ENCODE measurements at regions not wholly inside any gene's neighbourhood (a gene's known extent, or its start where the extent isn't known, plus 50 kb on each side); places are given as distances from the start of the nearest gene placed in this dataset.

- H3K27ac ChIP-seq (ENCODE audit: low read depth, low read length): no peak overlapping the region
- no peaks in the 10 kb centered on the region for H3K27me3 ChIP-seq (ENCODE audit: low read length)
- no peaks in the 10 kb centered on the region for H3K9me2 ChIP-seq (replicated peaks; ENCODE audit: insufficient read depth, low read length)
- no peaks in the 10 kb centered on the region for H3K79me2 ChIP-seq (ENCODE audit: insufficient read depth, low read length)
- no peak overlapping the region for H3K9ac ChIP-seq (ENCODE audit: low read length)
- no peak overlapping the region for H3K4me2 ChIP-seq (ENCODE audit: low read depth, low read length, poor library complexity, severe bottlenecking)
- no peaks in the 10 kb centered on the region for H3K36me3 ChIP-seq (ENCODE audit: low read length)
- no peak overlapping the region for H3K4me3 ChIP-seq (ENCODE audit: insufficient read depth, low read length, poor library complexity, severe bottlenecking)
- no peak overlapping the region for H2AFZ ChIP-seq (ENCODE audit: low read depth, low read length, severe bottlenecking)
- no peaks in the 10 kb centered on the region for H4K20me1 ChIP-seq (ENCODE audit: low read depth, low read length)
- H3F3A ChIP-seq (ENCODE audit: insufficient read depth): no peaks in the 10 kb centered on the region
- no peak for TF ChIP-seq CTCF (IDR thresholded peaks at IDR 0.05; ENCODE audit: insufficient read depth, low read length, poor library complexity, severe bottlenecking)
- no peak for TF ChIP-seq EZH2phosphoT487 (conservative IDR thresholded peaks at IDR 0.05; ENCODE audit: low read length)
- no peaks in the 10 kb centered on the region for H3K9me3 ChIP-seq (ENCODE audit: insufficient read depth, low read length)
These were observed 91.6 kb upstream of the CXCL12 start for GRCh38 chr10:44476409-44477045.

- Histone ChIP-seq H3K9me3 (ENCODE audit: insufficient read depth, low read length) (no peaks in the 10 kb centered on the region), H3K27ac (ENCODE audit: low read depth, low read length) (no peak overlapping the region), H3K4me2 (ENCODE audit: low read depth, low read length, poor library complexity, severe bottlenecking) (no peak overlapping the region), H3K9me2 (replicated peaks; ENCODE audit: insufficient read depth, low read length) (no peaks in the 10 kb centered on the region), H3K36me3 (ENCODE audit: low read length) (no peaks in the 10 kb centered on the region), H3K79me2 (ENCODE audit: insufficient read depth, low read length) (no peaks in the 10 kb centered on the region), H3K9ac (ENCODE audit: low read length) (no peak overlapping the region), H3F3A (ENCODE audit: insufficient read depth) (no peaks in the 10 kb centered on the region), H3K27me3 (ENCODE audit: low read length) (no peaks in the 10 kb centered on the region), H4K20me1 (ENCODE audit: low read depth, low read length) (no peaks in the 10 kb centered on the region), H3K4me3 (ENCODE audit: insufficient read depth, low read length, poor library complexity, severe bottlenecking) (no peak overlapping the region), H2AFZ (ENCODE audit: low read depth, low read length, severe bottlenecking) (no peak overlapping the region)
- TF ChIP-seq EZH2phosphoT487 (conservative IDR thresholded peaks at IDR 0.05; ENCODE audit: low read length) (no peak), CTCF (IDR thresholded peaks at IDR 0.05; ENCODE audit: insufficient read depth, low read length, poor library complexity, severe bottlenecking) (no peak)
These were observed 92.1 kb upstream of the CXCL12 start for GRCh38 chr10:44477046-44477425.

- no peaks in the 10 kb centered on the region for H3F3A ChIP-seq (ENCODE audit: insufficient read depth)
- TF ChIP-seq CTCF (IDR thresholded peaks at IDR 0.05; ENCODE audit: insufficient read depth, low read length, poor library complexity, severe bottlenecking) (no peak), EZH2phosphoT487 (conservative IDR thresholded peaks at IDR 0.05; ENCODE audit: low read length) (no peak)
- no peaks in the 10 kb centered on the region for H3K79me2 ChIP-seq (ENCODE audit: insufficient read depth, low read length)
- no peak overlapping the region for H2AFZ ChIP-seq (ENCODE audit: low read depth, low read length, severe bottlenecking)
- H3K9me2 ChIP-seq (replicated peaks; ENCODE audit: insufficient read depth, low read length): no peaks in the 10 kb centered on the region
- H3K36me3 ChIP-seq (ENCODE audit: low read length): no peaks in the 10 kb centered on the region
- no peak overlapping the region for H3K9ac ChIP-seq (ENCODE audit: low read length)
- H3K4me3 ChIP-seq (ENCODE audit: insufficient read depth, low read length, poor library complexity, severe bottlenecking): no peak overlapping the region
- H3K4me2 ChIP-seq (ENCODE audit: low read depth, low read length, poor library complexity, severe bottlenecking): no peak overlapping the region
- no peaks in the 10 kb centered on the region for H4K20me1 ChIP-seq (ENCODE audit: low read depth, low read length)
- no peaks in the 10 kb centered on the region for H3K27me3 ChIP-seq (ENCODE audit: low read length)
- no peak overlapping the region for H3K27ac ChIP-seq (ENCODE audit: low read depth, low read length)
- no peaks in the 10 kb centered on the region for H3K9me3 ChIP-seq (ENCODE audit: insufficient read depth, low read length)
These were observed 93.1 kb upstream of the CXCL12 start for GRCh38 chr10:44478040-44478439.
